Astrocyte of the spinal cord (primary cell): ENCODE measurements at regions not wholly inside any gene's neighbourhood (a gene's known extent, or its start where the extent isn't known, plus 50 kb on each side); places are given as distances from the start of the nearest gene placed in this dataset.
"Not testable (repeated sequence)": the region's sequence is repeated elsewhere in the genome, so short reads cannot be mapped to it uniquely, and the experiment has no call there.

Source experiments
- DNase-seq: peaks from one replicate; pipeline ENCODE4 v3.0.0; 2011; ENCODE audit warnings: low read depth, low spot score
- H3K4me3 ChIP-seq: 2 replicates; pipeline ENCODE4 v1.5.1; 2011; ENCODE audit warnings: low read depth, mild to moderate bottlenecking, low read length, moderate library complexity
- CTCF ChIP-seq: IDR thresholded peaks from 2 replicates; pipeline ENCODE4 v1.5.1; 2012; ENCODE audit warnings: low read depth, mild to moderate bottlenecking, low read length, inconsistent platforms
- in situ Hi-C: cut with HindIII; loops from 2 replicates; pipeline ENCODE4 v1.10.0; 2017; ENCODE audit warnings: low sequenced_read_pairs

GRCh38 chr6:132023490-132023889, 72.3 kb upstream of the CCN2 start:
- peak; percentile 9 for TF ChIP-seq CTCF
- no peak overlapping the region for H3K4me3 ChIP-seq
- no peak for DNase-seq
- in situ Hi-C loops = no loop called here

- TF ChIP-seq CTCF = no peak
- no peak overlapping the region for H3K4me3 ChIP-seq
- DNase-seq = no peak
- in situ Hi-C loops = no loop called here
Measured at GRCh38 chr6:132021552-132022375, 70.6 kb upstream of the CCN2 start.

GRCh38 chr6:132020918-132021317, 69.7 kb upstream of the CCN2 start:
- DNase-seq, in situ Hi-C loops, H3K4me3 ChIP-seq: not testable (repeated sequence)

DNA sequence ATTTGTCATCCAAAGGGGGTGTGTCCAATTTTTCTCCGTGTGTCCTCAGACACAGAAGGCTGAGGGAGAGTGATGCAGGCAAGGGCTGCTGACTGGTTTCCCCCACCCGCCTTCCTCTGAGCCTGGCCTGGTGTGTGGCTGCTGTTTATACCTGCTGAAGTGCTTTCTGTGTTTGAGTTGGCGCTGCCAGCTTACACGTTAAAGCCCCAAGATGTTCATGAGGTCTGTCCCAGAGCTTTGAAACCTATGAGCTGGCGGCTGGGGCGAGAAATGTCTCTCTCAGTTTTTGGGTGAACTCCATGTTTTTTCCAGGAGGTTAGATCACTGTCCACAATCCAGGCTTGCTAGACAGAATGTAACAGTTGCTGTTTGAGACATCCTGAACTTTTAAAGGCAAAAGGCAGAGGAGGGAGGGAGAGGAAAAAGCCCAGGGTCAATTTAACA, 69.0 kb upstream of the CCN2 start:
- in situ Hi-C loops = no loop called here
- no peak for TF ChIP-seq CTCF
- no peak overlapping the region for H3K4me3 ChIP-seq
- DNase-seq = no peak

GRCh38 chr6:132019586-132019985, 68.4 kb upstream of the CCN2 start:
- no peak for DNase-seq
- in situ Hi-C loops = no loop called here
- no peak overlapping the region for H3K4me3 ChIP-seq
- TF ChIP-seq CTCF = no peak

GRCh38 chr6:132017942-132018341, 66.8 kb upstream of the CCN2 start:
- TF ChIP-seq CTCF = no peak
- in situ Hi-C loops = no loop called here
- DNase-seq = no peak
- no peak overlapping the region for H3K4me3 ChIP-seq

GRCh38 chr6:132016396-132016795, 65.2 kb upstream of the CCN2 start:
- no peak overlapping the region for H3K4me3 ChIP-seq
- in situ Hi-C loops = no loop called here
- TF ChIP-seq CTCF = no peak
- DNase-seq = no peak
